ENCODE measurements at regions not wholly inside any gene's neighbourhood (a gene's known extent, or its start where the extent isn't known, plus 50 kb on each side); places are given as distances from the start of the nearest gene placed in this dataset.

- no peak for DNase-seq (ENCODE audit: low spot score)
- no peak overlapping the region for H3K4me2 ChIP-seq (ENCODE audit: low read depth, low read length)
Measured at GRCh38 chr1:234922987-234923386, 205.7 kb downstream of the TOMM20 start.

More at GRCh38 chr1:234922987-234923386, 205.7 kb downstream of the TOMM20 start:
- no TSS peak for BruUV-seq (replicated peaks)
- no peaks in the 10 kb centered on the region for H3K27me3 ChIP-seq (ENCODE audit: control insufficient read depth in 1 of 2, insufficient read depth in 2 of 2, low read length in 2 of 2)
- H3K9me3 ChIP-seq (ENCODE audit: low read length) = 0 out of 2 replicates have a peak, but pooled peaks cover 4% of the 10 kb centered on the region
- H2AFZ ChIP-seq (ENCODE audit: low read length) = no peak overlapping the region
- ChIA-PET POLR2A (no interaction called here), CTCF (ENCODE audit: low intra/inter-chr PET ratio, low total read pairs) (no interaction called here)
- ATAC-seq (no peak), FAIRE-seq (no peak)
- no peaks in the 10 kb centered on the region for H4K20me1 ChIP-seq (ENCODE audit: insufficient read depth, low read length)
- WGBS (ENCODE audit: low lambda C conversion rate) = 91% methylated on average over 6 of the region's 6 CpGs
- no peak for TF ChIP-seq TEAD2 (CRISPR knock-in tag; IDR thresholded peaks at IDR 0.05)
- no peak for TF ChIP-seq NR2F2 (IDR thresholded peaks at IDR 0.05; ENCODE audit: borderline replicate concordance, low read depth)
- TF ChIP-seq KLF15 (CRISPR knock-in tag; IDR thresholded peaks at IDR 0.05; ENCODE audit: borderline replicate concordance) = no peak
- TF ChIP-seq ZC3H13 (CRISPR knock-in tag; IDR thresholded peaks at IDR 0.05) = no peak
- no peak for TF ChIP-seq CBX1 (IDR thresholded peaks at IDR 0.05; ENCODE audit: low read depth)
- no peak for TF ChIP-seq ZNF468 (CRISPR knock-in tag; IDR thresholded peaks at IDR 0.05)
- TF ChIP-seq ZNF296 (CRISPR knock-in tag; conservative IDR thresholded peaks at IDR 0.05) = no peak
- no peak for TF ChIP-seq EEA1 (CRISPR knock-in tag; IDR thresholded peaks at IDR 0.05; ENCODE audit: borderline replicate concordance)
- no peak for TF ChIP-seq KLF11 (CRISPR knock-in tag; IDR thresholded peaks at IDR 0.05)
- no peak for TF ChIP-seq IRF1 (CRISPR knock-in tag; IDR thresholded peaks at IDR 0.05; ENCODE audit: low read depth)
- no peak for TF ChIP-seq ZNF552 (CRISPR knock-in tag; IDR thresholded peaks at IDR 0.05; ENCODE audit: borderline replicate concordance)
- no peak for TF ChIP-seq ZNF234 (CRISPR knock-in tag; conservative IDR thresholded peaks at IDR 0.05)
- H3K4me1 ChIP-seq (ENCODE audit: insufficient read depth, low read length) = peaks cover 60% of the 10 kb centered on the region
- in situ Hi-C loops (cut with HindIII; ENCODE audit: extremely low pct_ligation_motif_present, low pct_unique_long_range_greater_than_20kb) (no loop called here), intact Hi-C loops (cut with micrococcal nuclease; ENCODE audit: unreplicated experiment) (loop anchor here (5.0 kb wide), 1 partner anchor 34 kb away; no protein-coding TSS in a partner anchor)
- no peak overlapping the region for H3K4me3 ChIP-seq (replicated peaks in 1 of 3; ENCODE audit: insufficient read depth in 1 of 3, low read depth in 2 of 3, low read length in 3 of 3)
- H3K9ac ChIP-seq (ENCODE audit: insufficient read depth, low read depth, low read length) = no peak overlapping the region
- H3K79me2 ChIP-seq (ENCODE audit: insufficient read depth, low read length) = no peaks in the 10 kb centered on the region
- H3K36me3 ChIP-seq (replicated peaks in 1 of 2; ENCODE audit: control insufficient read depth in 1 of 2, insufficient read depth in 2 of 2, low read length in 2 of 2) = no peaks in the 10 kb centered on the region
- H3K27ac ChIP-seq (ENCODE audit: extremely low read length, insufficient read depth, low read length) = no peak overlapping the region
